GM12865 (cell line): ENCODE measurements at regions not wholly inside any gene's neighbourhood (a gene's known extent, or its start where the extent isn't known, plus 50 kb on each side); places are given as distances from the start of the nearest gene placed in this dataset.
"Not testable (repeated sequence)": the region's sequence is repeated elsewhere in the genome, so short reads cannot be mapped to it uniquely, and the experiment has no call there.

Experiments used
- DNase-seq: peaks from one replicate; pipeline ENCODE4 v3.0.0; 2010; ENCODE audit warnings: low read depth
- H3K4me3 ChIP-seq: 2 replicates; pipeline ENCODE4 v1.5.1; 2011; ENCODE audit warnings: mild to moderate bottlenecking, low read depth, low read length, control low read depth
- CTCF ChIP-seq: IDR thresholded peaks from 2 replicates; pipeline ENCODE4 v1.5.1; 2011; ENCODE audit warnings: low read length, control low read depth, low read depth, inconsistent platforms; ENCODE audit not compliant: insufficient read depth; ENCODE audit errors: missing control alignments

GRCh38 chr14:43522901-43523300 is 984.2 kb downstream of the FSCB start:
- no peak for DNase-seq
- no peak for TF ChIP-seq CTCF
- no peak overlapping the region for H3K4me3 ChIP-seq

DNA sequence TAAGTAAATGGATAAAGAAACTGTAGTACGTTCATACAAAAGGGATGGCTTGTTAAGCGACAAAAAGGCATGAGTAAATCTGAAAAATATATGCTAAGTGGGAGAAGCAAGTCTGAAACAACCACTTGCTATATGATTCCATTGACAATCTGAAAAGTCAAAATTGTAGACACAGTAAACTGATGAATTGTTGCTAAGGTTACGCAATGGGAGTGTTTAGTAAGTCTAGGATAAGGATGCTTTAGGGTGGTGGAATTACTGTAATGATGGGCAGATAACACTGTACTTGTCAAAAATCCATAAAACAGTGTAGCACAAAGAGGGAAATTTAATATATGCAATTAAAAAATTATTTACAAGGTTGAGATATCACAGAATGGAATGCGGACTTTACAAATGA is 984.9 kb downstream of the FSCB start:
- H3K4me3 ChIP-seq, result no peak overlapping the region
- no peak for TF ChIP-seq CTCF
- DNase-seq, result no peak

DNA sequence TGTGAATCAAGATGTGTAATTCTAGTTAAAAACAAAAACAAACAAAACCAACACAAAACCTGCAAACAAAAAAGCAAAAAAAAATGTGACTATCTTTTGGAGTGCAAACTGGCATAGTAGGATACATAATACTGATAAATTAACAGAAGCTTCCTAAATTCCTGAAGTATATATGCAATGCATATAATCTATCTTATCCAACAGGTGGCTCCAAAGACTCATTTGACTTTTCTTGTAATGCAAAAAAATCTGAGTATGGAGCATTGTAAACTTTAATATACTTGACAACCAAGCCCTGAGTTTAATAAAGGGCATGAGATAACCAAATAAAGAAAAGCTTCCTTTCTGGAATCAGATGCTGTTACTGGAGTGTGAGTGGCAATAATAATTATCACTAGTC is 1003.6 kb downstream of the FSCB start:
- no peak for TF ChIP-seq CTCF
- no peak for DNase-seq
- H3K4me3 ChIP-seq, result no peak overlapping the region

DNA sequence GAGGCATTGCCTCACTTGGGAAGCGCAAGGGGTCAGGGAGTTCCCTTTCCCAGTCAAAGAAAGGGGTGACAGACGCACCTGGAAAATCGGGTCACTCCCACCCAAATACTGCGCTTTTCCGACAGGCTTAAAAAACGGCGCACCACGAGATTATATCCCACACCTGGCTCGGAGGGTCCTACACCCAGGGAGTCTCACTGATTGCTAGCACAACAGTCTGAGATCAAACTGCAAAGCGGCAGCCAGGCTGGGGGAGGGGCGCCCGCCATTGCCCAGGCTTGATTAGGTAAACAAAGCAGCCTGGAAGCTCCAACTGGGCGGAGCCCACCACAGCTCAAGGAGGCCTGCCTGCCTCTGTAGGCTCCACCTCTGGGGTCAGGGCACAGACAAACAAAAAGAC is 1014.7 kb downstream of the FSCB start:
- not testable (repeated sequence) for H3K4me3 ChIP-seq, DNase-seq

DNA sequence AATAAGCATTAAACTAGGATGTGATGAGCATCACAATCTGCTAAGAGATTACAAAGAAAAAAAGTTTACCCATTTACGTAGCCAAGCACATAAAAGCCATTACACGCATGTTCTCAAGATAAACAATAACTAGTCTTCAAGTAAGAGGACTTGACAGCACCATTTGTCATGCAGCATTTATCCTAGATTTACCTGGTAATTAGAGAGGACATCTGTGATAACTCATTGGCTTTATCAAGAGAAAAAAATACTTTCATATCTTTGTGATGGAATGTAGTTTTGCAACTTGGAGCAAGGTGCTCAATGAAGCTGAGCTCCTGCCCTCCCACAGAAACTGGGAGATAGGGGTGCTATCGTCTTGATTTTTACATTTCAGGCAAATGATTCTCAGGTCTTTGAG is 1023.7 kb downstream of the FSCB start:
- TF ChIP-seq CTCF, result no peak
- no peak overlapping the region for H3K4me3 ChIP-seq
- no peak for DNase-seq

DNA sequence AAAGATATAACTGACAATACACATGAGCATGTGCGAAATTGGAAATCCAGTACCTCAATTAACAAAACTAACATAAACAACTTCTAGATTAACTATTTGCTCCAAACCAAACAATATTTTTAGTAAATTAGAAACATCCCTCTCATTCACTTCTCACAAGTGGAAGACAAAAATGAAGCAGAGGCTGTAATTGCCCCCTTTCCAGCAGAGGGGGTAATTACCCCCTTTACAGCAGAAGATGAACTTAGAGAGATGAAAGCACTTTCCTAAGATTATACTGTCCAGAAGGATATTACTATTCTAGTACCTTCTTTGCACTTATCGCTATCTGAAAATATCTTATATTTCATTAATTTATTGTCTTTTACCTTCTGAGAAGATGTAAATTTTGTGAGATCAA is 1025.2 kb downstream of the FSCB start:
- no peak for DNase-seq
- TF ChIP-seq CTCF, result no peak
- no peak overlapping the region for H3K4me3 ChIP-seq

- TF ChIP-seq CTCF, result no peak
- no peak overlapping the region for H3K4me3 ChIP-seq
- no peak for DNase-seq
Observed at GRCh38 chr14:43480976-43481375, 1026.1 kb downstream of the FSCB start.

DNA sequence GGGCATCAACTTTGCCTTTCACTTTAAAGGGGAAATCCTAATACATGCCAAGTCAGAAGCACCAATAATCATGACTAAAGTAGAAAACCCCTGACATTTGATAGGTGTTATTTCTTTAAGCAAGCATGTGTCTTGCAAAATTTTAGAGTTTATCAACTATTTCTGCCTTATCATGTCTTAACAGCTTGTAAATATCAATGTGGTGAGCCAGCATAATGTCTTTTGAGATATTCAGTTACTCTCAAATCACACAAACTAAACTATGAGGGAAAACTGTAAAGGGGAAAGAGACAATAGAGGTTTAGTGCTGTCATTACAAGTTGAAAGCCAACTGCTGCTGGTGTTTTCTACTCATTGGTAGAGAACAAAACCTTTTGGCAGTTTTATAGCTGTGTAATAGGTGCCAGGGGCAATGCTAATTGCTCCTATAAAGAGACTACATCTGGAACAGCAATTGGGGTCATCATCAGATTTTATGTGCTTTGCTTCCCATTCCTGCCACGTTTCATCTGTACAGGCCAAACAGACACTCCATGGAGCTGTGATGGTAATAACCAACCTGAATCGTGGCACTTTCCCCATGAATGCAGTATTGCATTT is 1027.4 kb downstream of the FSCB start:
- no peak overlapping the region for H3K4me3 ChIP-seq
- no peak for DNase-seq
- TF ChIP-seq CTCF, result no peak
